Activated B cell treated with CpG ODN at 0.5 μM for 24 hours (primary cell): ENCODE measurements at regions not wholly inside any gene's neighbourhood (a gene's known extent, or its start where the extent isn't known, plus 50 kb on each side); places are given as distances from the start of the nearest gene placed in this dataset.
A peak's percentile ranks its signal among the peaks of the same experiment; 100 is the strongest.

ENCODE experiments used
- ATAC-seq: fragments of 200-7000 bp; cut with Tn5 transposase; one replicate; pipeline ENCODE4 v1.10.0; 2021; ENCODE audit warnings: low read depth, mild to moderate bottlenecking, moderate library complexity
- CTCF ChIA-PET: fragments of 350-600 bp; sonication (Branson Sonifier 250); formaldehyde crosslinking; loops from one replicate; lab custom pipeline; 2021; ENCODE audit warnings: antibody characterized with exemption; lab: Charles Lee
- POLR2A ChIA-PET: fragments of 350-600 bp; sonication (Branson Sonifier 250); formaldehyde crosslinking; loops from one replicate; lab custom pipeline; 2021; ENCODE audit warnings: antibody characterized with exemption; lab: Charles Lee
- DNase-seq: peaks from one replicate; pipeline ENCODE4 v3.0.0; 2022
- H3K27ac Mint-ChIP-seq: one replicate; pipeline ENCODE4 v1.8.0; 2020; ENCODE audit warnings: mixed read lengths
- H3K27me3 Mint-ChIP-seq: one replicate; pipeline ENCODE4 v1.8.0; 2021; ENCODE audit warnings: mixed read lengths
- H3K36me3 Mint-ChIP-seq: one replicate; pipeline ENCODE4 v1.8.0; 2021; ENCODE audit warnings: low read depth, mixed read lengths
- H3K4me1 Mint-ChIP-seq: one replicate; pipeline ENCODE4 v1.8.0; 2021; ENCODE audit warnings: mixed read lengths
- H3K4me3 Mint-ChIP-seq: one replicate; pipeline ENCODE4 v1.8.0; 2020; ENCODE audit warnings: mild to moderate bottlenecking, mixed read lengths
- H3K9me3 Mint-ChIP-seq: one replicate; pipeline ENCODE4 v1.8.0; 2020; ENCODE audit warnings: mixed read lengths
- intact Hi-C: fragments of 100-400 bp; cut with micrococcal nuclease; formaldehyde crosslinking; loops from one replicate; pipeline ENCODE4 v1.15.1; 2024
- TF ChIP-seq, protein P1 (sequence below): fragments of 200-600 bp; IDR thresholded peaks from one replicate; pipeline ENCODE4 v1.8.0; 2022; ENCODE audit warnings: antibody characterized with exemption, mild to moderate bottlenecking

DNA sequence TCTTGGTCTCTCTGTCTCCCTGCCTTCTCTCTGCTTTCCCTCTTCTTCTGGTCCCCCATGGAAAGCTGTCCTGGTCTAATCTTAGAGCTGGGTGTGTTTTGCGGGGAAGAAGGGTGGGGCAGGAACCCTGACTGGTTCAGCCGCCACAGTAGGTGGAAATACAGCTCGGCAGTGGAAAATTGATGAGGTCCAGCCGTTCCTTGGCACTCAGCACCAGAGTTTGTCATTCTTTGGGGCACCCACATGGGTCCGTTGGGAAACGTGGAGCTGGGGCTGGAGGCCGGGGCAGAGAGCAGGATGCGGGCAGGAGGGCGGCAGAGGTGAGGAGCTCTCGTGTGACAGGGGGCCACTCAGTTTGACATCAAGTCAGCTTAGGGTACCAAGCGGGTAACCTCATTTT lies 364.2 kb upstream of the AMELY start:
- H3K4me1 Mint-ChIP-seq = peaks cover 57% of the 10 kb centered on the region
- ATAC-seq (no peak), DNase-seq (no peak)
- peak overlapping the region; percentile 64 for H3K27ac Mint-ChIP-seq
- TF ChIP-seq, protein P1, sequence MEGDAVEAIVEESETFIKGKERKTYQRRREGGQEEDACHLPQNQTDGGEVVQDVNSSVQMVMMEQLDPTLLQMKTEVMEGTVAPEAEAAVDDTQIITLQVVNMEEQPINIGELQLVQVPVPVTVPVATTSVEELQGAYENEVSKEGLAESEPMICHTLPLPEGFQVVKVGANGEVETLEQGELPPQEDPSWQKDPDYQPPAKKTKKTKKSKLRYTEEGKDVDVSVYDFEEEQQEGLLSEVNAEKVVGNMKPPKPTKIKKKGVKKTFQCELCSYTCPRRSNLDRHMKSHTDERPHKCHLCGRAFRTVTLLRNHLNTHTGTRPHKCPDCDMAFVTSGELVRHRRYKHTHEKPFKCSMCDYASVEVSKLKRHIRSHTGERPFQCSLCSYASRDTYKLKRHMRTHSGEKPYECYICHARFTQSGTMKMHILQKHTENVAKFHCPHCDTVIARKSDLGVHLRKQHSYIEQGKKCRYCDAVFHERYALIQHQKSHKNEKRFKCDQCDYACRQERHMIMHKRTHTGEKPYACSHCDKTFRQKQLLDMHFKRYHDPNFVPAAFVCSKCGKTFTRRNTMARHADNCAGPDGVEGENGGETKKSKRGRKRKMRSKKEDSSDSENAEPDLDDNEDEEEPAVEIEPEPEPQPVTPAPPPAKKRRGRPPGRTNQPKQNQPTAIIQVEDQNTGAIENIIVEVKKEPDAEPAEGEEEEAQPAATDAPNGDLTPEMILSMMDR = no peak
- H3K4me3 Mint-ChIP-seq = peak overlapping the region; percentile 87
- peaks cover 2% of the 10 kb centered on the region for H3K36me3 Mint-ChIP-seq
- ChIA-PET POLR2A (no interaction called here), CTCF (no interaction called here)
- no peaks in the 10 kb centered on the region for H3K27me3 Mint-ChIP-seq
- H3K9me3 Mint-ChIP-seq = no peaks in the 10 kb centered on the region
- intact Hi-C loops = no loop called here

DNA sequence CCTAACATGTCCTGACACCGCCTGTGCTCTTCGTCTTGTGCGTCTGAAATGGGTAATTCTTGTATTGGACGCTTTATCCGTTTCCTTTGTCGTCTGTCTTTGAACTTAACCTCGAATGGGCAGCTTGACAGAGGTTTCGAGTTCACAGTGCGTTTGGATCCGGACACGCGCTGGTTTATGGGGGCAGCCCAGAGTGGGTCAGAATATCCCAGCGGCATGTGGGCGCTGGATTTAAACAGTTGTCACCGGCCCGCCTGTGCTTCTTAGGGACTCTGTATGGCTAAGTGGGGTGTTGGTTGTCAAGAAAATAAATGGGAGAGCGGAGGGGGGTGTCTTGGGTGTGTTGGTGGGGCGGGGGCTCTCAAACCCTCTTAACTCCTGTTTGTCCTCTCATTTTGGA lies 363.5 kb upstream of the AMELY start:
- H3K9me3 Mint-ChIP-seq = no peaks in the 10 kb centered on the region
- DNase-seq (no peak), ATAC-seq (no peak)
- peak overlapping the region; percentile 87 for H3K4me3 Mint-ChIP-seq
- intact Hi-C loops = no loop called here
- TF ChIP-seq, protein P1 = no peak
- no peaks in the 10 kb centered on the region for H3K27me3 Mint-ChIP-seq
- CTCF ChIA-PET = no interaction called here
- H3K27ac Mint-ChIP-seq = peak overlapping the region; percentile 68
- peaks cover 52% of the 10 kb centered on the region for H3K4me1 Mint-ChIP-seq
- POLR2A ChIA-PET = interaction anchor here (0.7 kb wide), 1 partner anchor 454 kb away, joined by 3 read pairs; no protein-coding TSS in a partner anchor
- peaks cover 2% of the 10 kb centered on the region for H3K36me3 Mint-ChIP-seq

DNA sequence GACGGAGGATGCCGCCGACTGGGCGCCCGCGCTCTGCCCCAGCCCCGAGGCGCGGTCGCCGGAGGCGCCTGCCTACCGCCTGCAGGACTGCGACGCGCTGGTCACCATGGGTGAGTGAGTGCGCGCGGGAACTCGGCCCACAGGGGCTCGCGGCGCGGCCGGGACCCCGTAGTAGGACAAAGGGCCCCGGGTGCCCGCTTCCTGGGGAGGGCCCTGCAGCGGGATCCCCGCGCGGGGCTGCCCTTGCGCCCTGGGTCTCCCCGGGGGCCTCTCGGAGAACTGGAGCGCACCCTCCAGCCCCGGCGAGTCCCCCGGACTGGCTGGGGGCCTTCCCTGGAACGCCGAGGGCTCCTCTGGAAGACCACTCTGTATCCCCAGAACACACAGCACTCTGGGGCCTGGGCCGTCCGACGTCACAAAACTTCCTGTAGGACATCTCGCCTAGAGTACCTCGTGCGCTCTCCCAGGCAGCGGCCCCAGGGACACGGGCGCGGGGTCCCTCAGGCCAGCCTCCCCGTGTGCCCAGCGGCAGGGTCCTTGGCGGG lies 362.9 kb upstream of the AMELY start:
- TF ChIP-seq, protein P1 = no peak
- Mint-ChIP-seq H3K4me3 (peak overlapping the region; percentile 87), H3K9me3 (no peaks in the 10 kb centered on the region), H3K27me3 (no peaks in the 10 kb centered on the region), H3K27ac (peak overlapping the region; percentile 68), H3K4me1 (peaks cover 46% of the 10 kb centered on the region), H3K36me3 (peaks cover 2% of the 10 kb centered on the region)
- DNase-seq (peak; percentile 32), ATAC-seq (peak; percentile 6)
- intact Hi-C loops = loop anchor here (5.0 kb wide), 1 partner anchor 33 kb away; no protein-coding TSS in a partner anchor
- CTCF ChIA-PET = no interaction called here
- POLR2A ChIA-PET = interaction anchor here (0.7 to 1.0 kb wide), 2 partner anchors 18 to 455 kb away, joined by 3 to 6 read pairs; no protein-coding TSS in a partner anchor

DNA sequence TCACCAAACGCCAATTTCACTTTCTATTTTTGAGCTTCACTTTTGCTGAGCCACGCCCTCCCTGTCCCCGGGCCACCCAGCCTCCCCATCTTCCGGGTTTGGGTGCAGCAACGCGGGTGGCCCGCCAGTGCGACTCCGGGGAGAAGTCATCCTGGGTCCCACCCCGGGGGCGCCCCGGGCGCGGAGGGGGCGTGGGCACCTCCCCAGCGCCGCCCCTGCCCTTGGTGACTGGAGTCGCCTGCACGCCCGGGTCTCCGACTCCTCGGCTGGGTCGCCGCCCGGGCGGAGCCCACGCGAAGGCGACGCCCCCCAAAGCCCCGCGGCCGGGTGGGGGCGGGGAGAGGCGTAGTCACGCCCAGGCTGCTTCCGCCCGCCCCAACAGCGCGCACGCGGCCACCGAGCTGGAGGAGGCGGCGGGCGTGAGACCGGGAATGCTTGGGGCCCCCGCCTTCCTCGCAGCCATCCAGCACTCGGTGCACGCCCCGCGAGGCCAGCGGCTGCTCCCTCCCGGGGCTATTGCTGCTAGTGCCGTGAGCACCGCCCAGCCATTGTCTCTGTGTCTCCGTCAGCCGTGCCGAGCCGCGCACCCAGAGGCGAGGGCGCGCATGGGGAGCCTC lies 362.1 kb upstream of the AMELY start:
- Mint-ChIP-seq H3K9me3 (no peaks in the 10 kb centered on the region), H3K27me3 (no peaks in the 10 kb centered on the region), H3K4me1 (peaks cover 38% of the 10 kb centered on the region), H3K36me3 (peaks cover 2% of the 10 kb centered on the region), H3K4me3 (peak overlapping the region; percentile 94), H3K27ac (peak overlapping the region; percentile 93)
- intact Hi-C loops = loop anchor here (1.0 to 5.0 kb wide), 7 partner anchors 10 to 1263 kb away; no protein-coding TSS in a partner anchor
- TF ChIP-seq, protein P1 = no peak
- DNase-seq = peak; percentile 80
- POLR2A ChIA-PET = interaction anchor here (1.0 to 1.4 kb wide), 4 partner anchors 17 to 457 kb away, joined by 3 to 6 read pairs (median 4); no protein-coding TSS in a partner anchor
- peak; percentile 88 for ATAC-seq
- CTCF ChIA-PET = interaction anchor here (0.6 to 1.7 kb wide), 3 partner anchors 8 to 54 kb away, joined by 3 to 6 read pairs (median 5); no protein-coding TSS in a partner anchor
